Muscle layer of duodenum (tissue), 2 donors: ENCODE measurements at regions not wholly inside any gene's neighbourhood (a gene's known extent, or its start where the extent isn't known, plus 50 kb on each side); places are given as distances from the start of the nearest gene placed in this dataset.

Experiments
- H3K27ac ChIP-seq: one replicate; pipeline ENCODE4 v1.7.0; 2013; ENCODE audit warnings: mild to moderate bottlenecking, low read length
- H3K27me3 ChIP-seq: one replicate; pipeline ENCODE4 v1.7.0; 2013; ENCODE audit warnings: low read depth, mild to moderate bottlenecking, control low read depth, low read length
- H3K36me3 ChIP-seq, 2 donors: one replicate each; pipeline ENCODE4 v1.7.0; 2013; ENCODE audit warnings: low read length in 2 of 2, control low read depth in 1 of 2, mild to moderate bottlenecking in 1 of 2; ENCODE audit not compliant: insufficient read depth in 2 of 2, control insufficient read depth in 1 of 2
- H3K4me1 ChIP-seq, 2 donors: one replicate each; pipeline ENCODE4 v1.7.0; 2013; ENCODE audit warnings: low read length in 2 of 2, mild to moderate bottlenecking in 2 of 2, control low read depth in 1 of 2, moderate library complexity in 1 of 2; ENCODE audit not compliant: insufficient read depth in 2 of 2, control insufficient read depth in 1 of 2
- H3K4me3 ChIP-seq, 2 donors: one replicate each; pipeline ENCODE4 v1.7.0; 2013; ENCODE audit warnings: low read length in 2 of 2, low read depth in 1 of 2, mild to moderate bottlenecking in 1 of 2
- H3K9me3 ChIP-seq, 2 donors: one replicate each; pipeline ENCODE4 v1.7.0; 2013; ENCODE audit warnings: low read length in 2 of 2, control low read depth in 1 of 2, mild to moderate bottlenecking in 1 of 2; ENCODE audit not compliant: control insufficient read depth in 1 of 2
- donor health status: healthy.

DNA sequence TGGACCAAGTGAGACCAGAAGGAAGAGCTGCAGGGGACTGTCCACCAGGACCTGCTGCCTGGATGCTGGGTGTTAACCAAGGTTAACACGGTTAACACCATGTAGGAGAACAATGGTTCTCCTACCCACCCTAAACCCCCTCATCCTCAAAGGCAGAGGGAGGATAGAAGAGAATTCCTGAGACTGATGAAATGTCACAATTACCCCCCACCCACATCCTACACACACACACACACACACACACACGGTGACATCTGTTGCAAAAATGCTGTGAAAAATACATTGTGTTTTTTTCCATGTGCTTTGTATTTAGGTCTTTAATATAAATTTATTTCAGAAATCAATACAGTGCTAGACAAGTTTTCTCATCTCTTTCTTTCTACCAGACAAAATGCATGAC is 113.9 kb upstream of the HES1 start:
- no peaks in the 10 kb centered on the region for H3K36me3 ChIP-seq
- no peaks in the 10 kb centered on the region for H3K27me3 ChIP-seq
- no peak overlapping the region for H3K27ac ChIP-seq
- no peak overlapping the region for H3K4me3 ChIP-seq
- no peaks in the 10 kb centered on the region for H3K9me3 ChIP-seq
- peaks cover 0 to 12% of the 10 kb centered on the region in 2 donors for H3K4me1 ChIP-seq

DNA sequence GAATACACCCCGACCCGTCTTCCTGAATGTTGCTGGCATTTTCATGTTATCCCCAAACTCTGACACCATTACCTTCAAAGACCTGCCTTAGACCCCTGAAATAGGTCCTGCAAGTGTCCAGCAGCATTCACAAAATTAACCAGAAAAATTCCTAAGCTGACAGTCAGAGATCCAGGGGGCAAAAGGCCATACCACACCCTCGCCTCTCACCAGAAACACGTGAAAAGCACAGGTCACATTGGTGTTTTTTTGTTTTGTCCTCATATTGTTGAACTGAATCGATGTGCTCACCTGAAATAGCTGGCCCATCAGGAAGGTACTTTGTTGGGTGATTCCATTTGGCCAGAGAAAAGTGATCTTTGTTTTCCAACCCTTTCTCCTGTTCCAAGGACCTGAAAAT is 113.1 kb upstream of the HES1 start:
- peaks cover 0 to 12% of the 10 kb centered on the region in 2 donors for H3K4me1 ChIP-seq
- H3K36me3 ChIP-seq = no peaks in the 10 kb centered on the region
- no peaks in the 10 kb centered on the region for H3K27me3 ChIP-seq
- H3K27ac ChIP-seq = no peak overlapping the region
- H3K4me3 ChIP-seq = no peak overlapping the region
- H3K9me3 ChIP-seq = no peaks in the 10 kb centered on the region

DNA sequence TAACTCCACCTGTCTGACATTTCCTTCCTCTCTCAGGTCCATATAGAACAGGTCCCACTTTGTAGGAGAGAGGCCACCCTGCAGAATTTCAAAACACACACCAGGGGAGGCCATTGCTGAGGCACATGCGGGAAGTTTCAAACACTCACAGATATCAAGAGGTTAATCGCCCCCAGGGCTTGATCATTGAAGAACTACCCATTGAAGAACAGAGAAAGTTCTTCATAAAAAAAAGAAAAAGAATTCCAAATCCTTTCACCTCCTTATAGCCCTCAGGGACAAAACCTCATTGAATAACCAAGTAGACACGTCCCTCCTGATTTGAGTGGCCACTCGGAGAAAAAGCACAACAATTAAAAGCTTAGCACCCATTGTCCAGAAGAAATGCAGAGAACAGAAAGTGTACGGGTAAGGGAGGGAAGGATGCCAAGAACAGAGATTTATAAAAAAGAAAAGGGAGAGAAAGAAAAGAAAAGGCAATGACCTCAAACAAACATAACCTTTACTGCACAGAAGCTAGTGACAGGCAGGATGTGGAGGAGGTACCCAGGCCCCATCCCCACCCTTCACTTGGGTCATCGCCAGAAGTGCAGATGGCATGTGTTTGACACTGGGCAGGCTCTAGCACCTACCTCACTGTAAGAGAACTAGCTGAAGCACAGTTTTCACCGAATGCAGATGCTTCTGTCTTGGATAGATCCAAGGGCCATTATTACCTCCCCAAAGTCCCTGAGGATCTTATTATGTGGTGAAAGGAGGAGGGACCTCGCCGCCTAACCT is 112.3 kb upstream of the HES1 start:
- Histone ChIP-seq H3K4me1 (peaks cover 0 to 12% of the 10 kb centered on the region in 2 donors), H3K27me3 (no peaks in the 10 kb centered on the region), H3K4me3 (no peak overlapping the region), H3K27ac (no peak overlapping the region), H3K9me3 (no peaks in the 10 kb centered on the region), H3K36me3 (no peaks in the 10 kb centered on the region)

DNA sequence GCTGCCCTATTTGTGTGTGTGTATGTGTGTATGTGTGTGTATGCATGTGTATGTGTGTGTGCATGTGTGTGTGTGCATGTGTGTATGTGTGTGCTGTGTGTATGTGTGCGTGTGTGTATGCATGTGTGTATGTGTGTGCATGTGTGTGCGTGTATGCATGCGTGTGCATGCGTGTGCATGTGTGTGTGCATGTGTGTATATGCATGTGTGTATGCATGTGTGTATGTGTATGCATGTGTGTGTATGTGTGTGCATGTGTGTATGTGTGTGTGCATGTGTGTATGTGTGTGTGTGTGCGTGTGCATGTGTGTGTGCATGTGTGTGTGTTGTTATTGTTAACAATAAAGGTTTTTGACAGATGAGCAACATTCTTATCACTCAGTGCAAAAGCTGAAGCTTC is 110.8 kb upstream of the HES1 start:
- Histone ChIP-seq H3K9me3 (no peaks in the 10 kb centered on the region), H3K4me1 (peaks cover 0 to 12% of the 10 kb centered on the region in 2 donors), H3K27ac (no peak overlapping the region), H3K27me3 (no peaks in the 10 kb centered on the region), H3K36me3 (no peaks in the 10 kb centered on the region), H3K4me3 (no peak overlapping the region)

DNA sequence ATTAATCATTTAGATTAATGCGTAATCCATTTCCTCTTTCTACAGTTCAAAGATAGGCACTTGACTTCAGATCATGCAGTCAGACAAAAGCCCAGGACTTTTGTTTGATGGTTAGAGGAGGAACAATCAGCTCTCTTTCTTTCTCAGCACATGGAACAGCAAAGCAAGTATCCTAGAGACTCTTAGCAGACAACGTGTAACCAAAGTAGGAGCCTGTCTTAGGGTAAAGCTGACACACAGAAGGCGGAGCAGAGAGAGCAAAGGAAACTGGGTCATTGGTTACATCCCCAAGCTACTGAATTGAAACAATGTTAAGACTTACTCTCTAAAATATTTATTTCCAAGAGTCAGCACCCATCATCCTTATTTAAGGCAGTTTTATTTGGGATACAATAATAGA is 110.0 kb upstream of the HES1 start:
- H3K27ac ChIP-seq = no peak overlapping the region
- H3K36me3 ChIP-seq = no peaks in the 10 kb centered on the region
- H3K27me3 ChIP-seq = no peaks in the 10 kb centered on the region
- H3K4me1 ChIP-seq = peaks cover 0 to 12% of the 10 kb centered on the region in 2 donors
- H3K9me3 ChIP-seq = no peaks in the 10 kb centered on the region
- no peak overlapping the region for H3K4me3 ChIP-seq

DNA sequence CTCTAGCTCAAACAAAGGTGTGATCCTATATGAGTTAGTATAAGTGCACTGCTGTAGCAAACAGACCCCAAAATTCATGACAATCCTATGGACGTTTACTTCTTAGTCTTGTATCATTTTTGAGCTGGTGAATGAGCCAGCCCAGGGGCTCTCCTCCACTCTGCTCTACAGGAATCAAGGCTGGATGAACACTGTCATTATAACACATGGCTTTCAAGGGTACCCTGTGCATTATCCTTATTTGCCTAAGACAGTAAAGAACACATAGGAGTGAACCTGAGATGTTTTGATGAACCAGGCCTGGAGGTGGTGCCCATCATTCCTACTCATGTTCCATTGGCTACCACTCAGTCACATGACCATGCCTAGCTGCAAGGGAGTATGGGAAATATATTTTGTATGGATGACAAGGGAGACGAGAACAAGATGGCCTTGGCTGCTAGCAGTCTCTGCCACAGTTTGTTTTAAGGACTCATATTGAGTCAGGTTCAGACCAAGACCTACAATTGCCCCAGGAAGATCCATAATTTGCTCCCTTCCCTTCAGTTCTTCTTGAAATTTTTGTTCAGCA is 107.4 kb upstream of the HES1 start:
- Histone ChIP-seq H3K4me1 (peaks cover 0 to 6% of the 10 kb centered on the region in 2 donors), H3K27ac (no peak overlapping the region), H3K9me3 (no peaks in the 10 kb centered on the region), H3K27me3 (no peaks in the 10 kb centered on the region), H3K4me3 (no peak overlapping the region), H3K36me3 (no peaks in the 10 kb centered on the region)

DNA sequence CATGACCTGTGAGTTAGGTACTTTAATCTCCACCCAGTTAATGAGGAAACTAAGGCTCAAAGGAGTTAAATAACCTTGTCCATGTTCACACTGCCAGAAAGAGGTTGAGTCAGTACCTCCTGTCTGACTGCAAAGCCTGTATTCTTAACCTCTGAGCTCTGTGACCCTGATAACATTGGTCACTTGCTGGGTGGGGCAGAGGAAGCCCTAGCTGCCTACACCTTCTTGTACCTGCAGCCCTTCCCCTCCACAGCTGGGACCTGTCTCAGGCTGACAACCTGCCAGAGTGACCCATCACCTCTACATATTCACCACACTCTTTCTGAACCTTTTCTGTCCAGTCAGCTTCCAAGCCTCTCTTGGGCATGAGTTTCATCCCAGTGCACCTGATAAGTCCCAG is 106.1 kb upstream of the HES1 start:
- Histone ChIP-seq H3K27me3 (no peaks in the 10 kb centered on the region), H3K27ac (no peak overlapping the region), H3K4me1 (no peaks in the 10 kb centered on the region), H3K9me3 (no peaks in the 10 kb centered on the region), H3K36me3 (no peaks in the 10 kb centered on the region), H3K4me3 (no peak overlapping the region)

- H3K4me1 ChIP-seq = no peaks in the 10 kb centered on the region
- H3K9me3 ChIP-seq = no peaks in the 10 kb centered on the region
- no peak overlapping the region for H3K4me3 ChIP-seq
- H3K36me3 ChIP-seq = no peaks in the 10 kb centered on the region
- H3K27ac ChIP-seq = no peak overlapping the region
- H3K27me3 ChIP-seq = no peaks in the 10 kb centered on the region
Measured at GRCh38 chr3:194030372-194030771, 105.6 kb upstream of the HES1 start.

DNA sequence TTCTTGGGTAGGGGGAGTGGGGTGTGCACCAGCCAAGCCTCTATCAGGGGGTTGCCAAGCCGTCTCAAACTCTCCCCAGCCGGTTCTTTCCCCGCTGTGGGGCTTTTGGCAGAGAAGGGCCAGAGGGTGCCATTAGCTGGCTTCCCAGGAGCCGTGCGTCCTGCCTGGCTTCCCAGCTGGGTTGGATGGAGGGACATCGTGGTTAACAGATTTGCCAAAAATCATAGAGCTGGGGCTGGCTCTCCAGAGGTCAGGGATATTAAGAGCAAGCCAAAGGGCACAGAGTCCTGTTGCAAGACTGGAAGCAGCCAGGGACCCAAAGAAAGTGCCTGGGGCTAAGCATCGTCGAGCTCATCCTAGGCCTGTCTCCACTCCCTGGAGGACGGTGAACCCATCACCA is 104.6 kb upstream of the HES1 start:
- H3K36me3 ChIP-seq = no peaks in the 10 kb centered on the region

GRCh38 chr3:194031867-194032635 is 103.9 kb upstream of the HES1 start:
- no peak overlapping the region for H3K27ac ChIP-seq
- H3K27me3 ChIP-seq = no peaks in the 10 kb centered on the region
- no peak overlapping the region for H3K4me3 ChIP-seq
- H3K9me3 ChIP-seq = no peaks in the 10 kb centered on the region
- peaks cover 0 to 4% of the 10 kb centered on the region in 2 donors for H3K4me1 ChIP-seq
- no peaks in the 10 kb centered on the region for H3K36me3 ChIP-seq

More for the DNA sequence above, 104.6 kb upstream of the HES1 start:
- Histone ChIP-seq H3K9me3 (no peaks in the 10 kb centered on the region), H3K27ac (no peak overlapping the region), H3K27me3 (no peaks in the 10 kb centered on the region), H3K4me1 (peaks cover 0 to 4% of the 10 kb centered on the region in 2 donors), H3K4me3 (no peak overlapping the region)

DNA sequence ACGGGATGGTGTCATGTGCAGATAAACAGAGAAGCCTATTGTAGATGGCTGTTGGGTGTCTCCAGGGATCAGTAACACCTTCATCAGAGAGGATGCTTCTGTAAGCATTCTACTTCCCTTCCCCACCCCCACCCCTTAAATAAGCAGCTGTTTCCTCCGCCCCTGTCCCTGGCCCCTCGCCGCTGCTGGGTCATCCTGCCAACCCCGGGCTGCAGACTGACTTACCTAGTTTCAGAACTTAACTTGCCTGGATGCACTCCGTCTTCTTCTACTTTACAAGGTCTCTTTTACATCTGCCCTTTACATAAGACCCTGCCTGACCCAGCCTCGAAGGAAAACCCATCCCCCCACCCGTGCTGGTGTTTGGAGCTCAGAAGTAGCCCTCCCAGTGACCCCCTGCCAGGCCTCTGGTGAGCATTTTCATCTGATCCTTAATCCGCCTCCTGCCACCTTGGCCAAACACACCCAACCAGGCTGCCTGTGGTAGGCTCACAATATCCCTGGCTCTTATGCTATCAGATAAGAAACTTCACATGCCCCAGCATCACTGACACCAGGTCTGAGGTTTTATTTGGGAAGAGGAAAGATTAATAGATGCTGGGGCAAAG is 103.0 kb upstream of the HES1 start:
- peaks cover 0 to 4% of the 10 kb centered on the region in 2 donors for H3K4me1 ChIP-seq
- H3K4me3 ChIP-seq = no peak overlapping the region
- no peaks in the 10 kb centered on the region for H3K9me3 ChIP-seq
- H3K27me3 ChIP-seq = no peaks in the 10 kb centered on the region
- H3K36me3 ChIP-seq = no peaks in the 10 kb centered on the region
- H3K27ac ChIP-seq = no peak overlapping the region
